ENCODE measurements at regions not wholly inside any gene's neighbourhood (a gene's known extent, or its start where the extent isn't known, plus 50 kb on each side); places are given as distances from the start of the nearest gene placed in this dataset.

GRCh38 chr1:214831956-214832355, 229.0 kb downstream of the CENPF start:
- TF ChIP-seq CTCF (conservative IDR thresholded peaks at IDR 0.05 in 1 of 2, IDR thresholded peaks at IDR 0.05 in 1 of 2; ENCODE audit: low read depth in 1 of 2, low read length in 2 of 2) = no peak
- no peak for TF ChIP-seq EZH2 (IDR thresholded peaks at IDR 0.05; ENCODE audit: low read length, missing control alignments)
